ENCODE measurements at regions not wholly inside any gene's neighbourhood (a gene's known extent, or its start where the extent isn't known, plus 50 kb on each side); places are given as distances from the start of the nearest gene placed in this dataset.

- no peak for DNase-seq
- no peaks in the 10 kb centered on the region for H3K4me1 ChIP-seq (ENCODE audit: control insufficient read depth in 5 of 5, insufficient read depth in 5 of 5, low read length in 5 of 5)
- H3K4me3 ChIP-seq: no peak overlapping the region
- no peak overlapping the region for H3K27ac ChIP-seq (ENCODE audit: low read depth in 1 of 2, low read length in 1 of 2)
- TF ChIP-seq, protein P1, sequence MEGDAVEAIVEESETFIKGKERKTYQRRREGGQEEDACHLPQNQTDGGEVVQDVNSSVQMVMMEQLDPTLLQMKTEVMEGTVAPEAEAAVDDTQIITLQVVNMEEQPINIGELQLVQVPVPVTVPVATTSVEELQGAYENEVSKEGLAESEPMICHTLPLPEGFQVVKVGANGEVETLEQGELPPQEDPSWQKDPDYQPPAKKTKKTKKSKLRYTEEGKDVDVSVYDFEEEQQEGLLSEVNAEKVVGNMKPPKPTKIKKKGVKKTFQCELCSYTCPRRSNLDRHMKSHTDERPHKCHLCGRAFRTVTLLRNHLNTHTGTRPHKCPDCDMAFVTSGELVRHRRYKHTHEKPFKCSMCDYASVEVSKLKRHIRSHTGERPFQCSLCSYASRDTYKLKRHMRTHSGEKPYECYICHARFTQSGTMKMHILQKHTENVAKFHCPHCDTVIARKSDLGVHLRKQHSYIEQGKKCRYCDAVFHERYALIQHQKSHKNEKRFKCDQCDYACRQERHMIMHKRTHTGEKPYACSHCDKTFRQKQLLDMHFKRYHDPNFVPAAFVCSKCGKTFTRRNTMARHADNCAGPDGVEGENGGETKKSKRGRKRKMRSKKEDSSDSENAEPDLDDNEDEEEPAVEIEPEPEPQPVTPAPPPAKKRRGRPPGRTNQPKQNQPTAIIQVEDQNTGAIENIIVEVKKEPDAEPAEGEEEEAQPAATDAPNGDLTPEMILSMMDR (IDR thresholded peaks at IDR 0.05; ENCODE audit: control extremely low read depth, extremely low read depth): no peak
- peaks cover 0 to 2% (median under 1%) of the 10 kb centered on the region in 4 donors for H3K9me3 ChIP-seq (ENCODE audit: control insufficient read depth in 4 of 4, insufficient read depth in 3 of 4, low read length in 3 of 4)
- H3K9ac ChIP-seq (ENCODE audit: insufficient read depth in 1 of 2, low read length in 2 of 2): no peak overlapping the region
- H3K36me3 ChIP-seq (ENCODE audit: control insufficient read depth in 4 of 4, insufficient read depth in 4 of 4, low read length in 4 of 4): no peaks in the 10 kb centered on the region
- H3K27me3 ChIP-seq (ENCODE audit: control insufficient read depth in 3 of 3, insufficient read depth in 3 of 3, low read length in 2 of 3): no peaks in the 10 kb centered on the region
- WGBS, 2 donors: 91 to 92% methylated on average over 2 of the region's 2 CpGs
- no peak for ATAC-seq (ENCODE audit: insufficient read depth, low FRiP score)
Measured at GRCh38 chr2:111633189-111633588, 250.8 kb downstream of the ANAPC1 start.

DNA sequence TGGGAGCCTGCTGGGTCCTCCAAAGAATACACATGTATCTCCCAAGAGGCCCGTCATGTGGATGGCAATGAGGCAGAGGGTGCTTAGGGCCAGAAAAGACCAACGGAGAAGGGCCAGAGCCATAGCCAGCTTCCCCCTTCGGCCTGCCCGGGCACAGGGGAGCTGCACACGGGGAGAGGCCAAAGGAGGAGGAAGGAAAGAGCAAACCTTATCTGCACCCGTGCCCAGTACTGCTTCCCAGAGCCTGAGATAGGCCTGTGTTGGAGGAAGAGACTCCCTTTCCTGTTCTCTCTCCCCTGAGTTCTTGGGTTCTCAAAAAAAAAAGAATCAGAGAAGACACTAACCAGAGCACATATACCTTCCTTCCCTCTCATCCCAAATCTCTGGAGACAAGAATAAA, 250.3 kb downstream of the ANAPC1 start:
- no peaks in the 10 kb centered on the region for H3K4me1 ChIP-seq (ENCODE audit: control insufficient read depth in 5 of 5, insufficient read depth in 5 of 5, low read length in 5 of 5)
- H3K9ac ChIP-seq (ENCODE audit: insufficient read depth in 1 of 2, low read length in 2 of 2): no peak overlapping the region
- no peaks in the 10 kb centered on the region for H3K36me3 ChIP-seq (ENCODE audit: control insufficient read depth in 4 of 4, insufficient read depth in 4 of 4, low read length in 4 of 4)
- DNase-seq (no peak), ATAC-seq (ENCODE audit: insufficient read depth, low FRiP score) (no peak)
- H3K9me3 ChIP-seq (ENCODE audit: control insufficient read depth in 4 of 4, insufficient read depth in 3 of 4, low read length in 3 of 4): peaks cover 0 to 2% (median 0%) of the 10 kb centered on the region in 4 donors
- H3K27ac ChIP-seq (ENCODE audit: low read depth in 1 of 2, low read length in 1 of 2): no peak overlapping the region
- 41 to 66% methylated on average over 6 of the region's 6 CpGs for WGBS, 2 donors
- TF ChIP-seq, protein P1 (IDR thresholded peaks at IDR 0.05; ENCODE audit: control extremely low read depth, extremely low read depth): no peak
- H3K4me3 ChIP-seq: no peak overlapping the region
- H3K27me3 ChIP-seq (ENCODE audit: control insufficient read depth in 3 of 3, insufficient read depth in 3 of 3, low read length in 2 of 3): no peaks in the 10 kb centered on the region

DNA sequence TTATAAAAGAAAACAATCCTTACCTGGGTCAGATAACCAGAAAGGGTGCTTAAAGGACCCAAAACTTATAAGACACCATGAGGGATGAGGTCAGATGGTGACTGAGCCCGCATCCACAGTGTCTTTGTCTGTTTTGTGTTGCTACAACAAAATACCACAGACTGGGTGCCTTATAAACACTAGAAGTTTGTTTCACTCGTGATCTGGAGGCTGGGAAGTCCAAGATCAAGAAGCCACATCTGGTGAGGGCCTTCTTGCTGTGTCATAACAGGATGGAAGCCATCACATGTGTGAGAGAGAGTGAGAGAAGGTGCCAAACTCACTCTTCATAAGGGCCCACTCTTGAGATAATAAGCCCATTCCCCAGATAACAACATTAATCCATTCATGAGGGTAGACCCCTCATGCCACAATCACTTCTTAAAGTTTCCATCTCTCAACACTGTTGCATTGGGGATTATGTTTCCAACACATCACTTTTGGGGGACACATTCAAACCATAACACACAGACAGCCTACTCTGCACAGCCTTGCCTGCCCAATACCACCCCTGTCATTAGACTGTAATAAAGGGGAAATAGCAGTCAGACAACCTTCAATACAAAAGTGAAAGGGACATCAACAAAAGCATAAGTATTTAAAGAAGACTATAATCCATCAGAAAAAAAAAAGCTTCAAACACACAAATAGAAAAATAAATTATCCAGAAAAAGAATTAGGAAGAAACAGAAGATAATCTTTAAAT, 249.8 kb downstream of the ANAPC1 start:
- Histone ChIP-seq H3K9ac (ENCODE audit: insufficient read depth in 1 of 2, low read length in 2 of 2) (no peak overlapping the region), H3K9me3 (ENCODE audit: control insufficient read depth in 4 of 4, insufficient read depth in 3 of 4, low read length in 3 of 4) (peaks cover 0 to 2% (median 0%) of the 10 kb centered on the region in 4 donors), H3K4me1 (ENCODE audit: control insufficient read depth in 5 of 5, insufficient read depth in 5 of 5, low read length in 5 of 5) (no peaks in the 10 kb centered on the region), H3K27ac (ENCODE audit: low read depth in 1 of 2, low read length in 1 of 2) (no peak overlapping the region), H3K27me3 (ENCODE audit: control insufficient read depth in 3 of 3, insufficient read depth in 3 of 3, low read length in 2 of 3) (no peaks in the 10 kb centered on the region), H3K4me3 (no peak overlapping the region), H3K36me3 (ENCODE audit: control insufficient read depth in 4 of 4, insufficient read depth in 4 of 4, low read length in 4 of 4) (no peaks in the 10 kb centered on the region)
- WGBS, 2 donors: 60 to 75% methylated on average over 2 of the region's 2 CpGs
- TF ChIP-seq, protein P1 (IDR thresholded peaks at IDR 0.05; ENCODE audit: control extremely low read depth, extremely low read depth): no peak
- DNase-seq (no peak), ATAC-seq (ENCODE audit: insufficient read depth, low FRiP score) (no peak)

Measured in lung (tissue), 11 donors.